ENCODE measurements at regions not wholly inside any gene's neighbourhood (a gene's known extent, or its start where the extent isn't known, plus 50 kb on each side); places are given as distances from the start of the nearest gene placed in this dataset.

DNA sequence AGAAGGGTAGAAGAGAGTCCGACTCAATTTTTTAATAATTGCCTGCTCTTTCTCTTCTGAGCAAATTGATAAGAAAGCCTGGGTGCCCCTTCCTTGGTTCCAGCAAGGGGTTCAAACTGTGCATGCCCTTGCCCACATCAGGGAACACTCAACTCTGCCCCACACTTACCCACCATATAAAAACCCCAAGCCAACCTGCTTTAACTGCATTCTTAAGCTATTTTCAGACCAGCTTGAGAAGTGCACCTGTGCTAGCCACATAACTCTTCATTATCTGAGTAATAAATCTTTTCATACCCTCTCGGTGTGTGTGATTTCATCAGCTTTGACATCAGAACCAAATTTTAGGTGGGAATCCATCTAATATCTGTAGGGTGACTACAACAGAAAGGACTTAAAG lies 509.6 kb downstream of the MRPL39 start:
- TF ChIP-seq, protein P1, sequence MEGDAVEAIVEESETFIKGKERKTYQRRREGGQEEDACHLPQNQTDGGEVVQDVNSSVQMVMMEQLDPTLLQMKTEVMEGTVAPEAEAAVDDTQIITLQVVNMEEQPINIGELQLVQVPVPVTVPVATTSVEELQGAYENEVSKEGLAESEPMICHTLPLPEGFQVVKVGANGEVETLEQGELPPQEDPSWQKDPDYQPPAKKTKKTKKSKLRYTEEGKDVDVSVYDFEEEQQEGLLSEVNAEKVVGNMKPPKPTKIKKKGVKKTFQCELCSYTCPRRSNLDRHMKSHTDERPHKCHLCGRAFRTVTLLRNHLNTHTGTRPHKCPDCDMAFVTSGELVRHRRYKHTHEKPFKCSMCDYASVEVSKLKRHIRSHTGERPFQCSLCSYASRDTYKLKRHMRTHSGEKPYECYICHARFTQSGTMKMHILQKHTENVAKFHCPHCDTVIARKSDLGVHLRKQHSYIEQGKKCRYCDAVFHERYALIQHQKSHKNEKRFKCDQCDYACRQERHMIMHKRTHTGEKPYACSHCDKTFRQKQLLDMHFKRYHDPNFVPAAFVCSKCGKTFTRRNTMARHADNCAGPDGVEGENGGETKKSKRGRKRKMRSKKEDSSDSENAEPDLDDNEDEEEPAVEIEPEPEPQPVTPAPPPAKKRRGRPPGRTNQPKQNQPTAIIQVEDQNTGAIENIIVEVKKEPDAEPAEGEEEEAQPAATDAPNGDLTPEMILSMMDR (optimal IDR thresholded peaks at IDR 0.05 in 1 of 3, IDR thresholded peaks at IDR 0.05 in 1 of 3, conservative IDR thresholded peaks at IDR 0.05 in 1 of 3; ENCODE audit: extremely low read depth in 1 of 3, insufficient read depth in 2 of 3, low read length in 3 of 3) = no peak
- TF ChIP-seq EZH2 (IDR thresholded peaks at IDR 0.05; ENCODE audit: low read length) = no peak

Measured in keratinocyte (primary cell).